SU-DHL-6 (cell line): ENCODE measurements at regions not wholly inside any gene's neighbourhood (a gene's known extent, or its start where the extent isn't known, plus 50 kb on each side); places are given as distances from the start of the nearest gene placed in this dataset.

Experiments used
- CTCF ChIP-seq: fragments of 200-600 bp; sonication (generic); IDR thresholded peaks from one replicate; pipeline ENCODE4 v1.5.1; 2017; ENCODE audit warnings: antibody characterized with exemption, mild to moderate bottlenecking, low read length, moderate library complexity; ENCODE audit not compliant: insufficient read depth, poor library complexity, severe bottlenecking
- EZH2phosphoT487 ChIP-seq: fragments of 200-600 bp; sonication (generic), shearing (Covaris generic); conservative IDR thresholded peaks from 2 replicates; pipeline ENCODE4 v1.6.1; 2018; ENCODE audit warnings: mild to moderate bottlenecking, antibody characterized with exemption, low read length, moderate library complexity, mixed read lengths

GRCh38 chr20:24283186-24283585 lies 186.2 kb upstream of the SYNDIG1 start:
- TF ChIP-seq CTCF (no peak), EZH2phosphoT487 (no peak)
